Astrocyte of the cerebellum (primary cell): ENCODE measurements at regions not wholly inside any gene's neighbourhood (a gene's known extent, or its start where the extent isn't known, plus 50 kb on each side); places are given as distances from the start of the nearest gene placed in this dataset.

Experiments
- DNase-seq: peaks from one replicate; pipeline ENCODE4 v3.0.0-alpha.2; 2011; ENCODE audit warnings: low read depth
- H3K4me3 ChIP-seq: 2 replicates; pipeline ENCODE4 v1.5.1; 2011; ENCODE audit warnings: mild to moderate bottlenecking, low read depth, low read length, moderate library complexity
- in situ Hi-C: cut with HindIII; loops from 2 replicates; pipeline ENCODE4 v1.10.0; 2017; ENCODE audit warnings: low sequenced_read_pairs
- TF ChIP-seq, protein P1 (sequence below): IDR thresholded peaks from 2 replicates; pipeline ENCODE4 v1.5.1; 2012; ENCODE audit warnings: low read length, low read depth, moderate library complexity, mild to moderate bottlenecking; ENCODE audit errors: missing control alignments

DNA sequence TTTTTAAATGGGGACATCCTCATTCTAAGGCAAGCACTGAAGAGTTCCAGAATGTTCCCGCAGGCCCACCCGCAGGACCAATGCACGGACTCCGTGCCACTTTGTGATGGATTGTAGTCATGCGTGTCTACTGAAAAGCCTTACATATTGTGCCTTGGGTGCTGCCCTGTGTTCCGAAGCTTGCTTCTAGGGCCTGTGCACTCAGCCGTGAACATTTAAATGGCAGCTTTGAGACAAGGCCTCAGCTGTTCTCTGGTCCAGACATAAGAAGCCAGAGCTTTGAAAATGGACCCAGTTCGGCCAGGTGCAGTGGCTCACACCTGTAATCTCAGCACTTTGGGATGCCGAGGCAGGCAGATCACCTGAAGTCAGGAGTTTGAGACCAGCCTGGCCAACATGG, 75.3 kb upstream of the CACNA1A start:
- in situ Hi-C loops: no loop called here
- DNase-seq: no peak
- TF ChIP-seq, protein P1, sequence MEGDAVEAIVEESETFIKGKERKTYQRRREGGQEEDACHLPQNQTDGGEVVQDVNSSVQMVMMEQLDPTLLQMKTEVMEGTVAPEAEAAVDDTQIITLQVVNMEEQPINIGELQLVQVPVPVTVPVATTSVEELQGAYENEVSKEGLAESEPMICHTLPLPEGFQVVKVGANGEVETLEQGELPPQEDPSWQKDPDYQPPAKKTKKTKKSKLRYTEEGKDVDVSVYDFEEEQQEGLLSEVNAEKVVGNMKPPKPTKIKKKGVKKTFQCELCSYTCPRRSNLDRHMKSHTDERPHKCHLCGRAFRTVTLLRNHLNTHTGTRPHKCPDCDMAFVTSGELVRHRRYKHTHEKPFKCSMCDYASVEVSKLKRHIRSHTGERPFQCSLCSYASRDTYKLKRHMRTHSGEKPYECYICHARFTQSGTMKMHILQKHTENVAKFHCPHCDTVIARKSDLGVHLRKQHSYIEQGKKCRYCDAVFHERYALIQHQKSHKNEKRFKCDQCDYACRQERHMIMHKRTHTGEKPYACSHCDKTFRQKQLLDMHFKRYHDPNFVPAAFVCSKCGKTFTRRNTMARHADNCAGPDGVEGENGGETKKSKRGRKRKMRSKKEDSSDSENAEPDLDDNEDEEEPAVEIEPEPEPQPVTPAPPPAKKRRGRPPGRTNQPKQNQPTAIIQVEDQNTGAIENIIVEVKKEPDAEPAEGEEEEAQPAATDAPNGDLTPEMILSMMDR: no peak
- no peak overlapping the region for H3K4me3 ChIP-seq

DNA sequence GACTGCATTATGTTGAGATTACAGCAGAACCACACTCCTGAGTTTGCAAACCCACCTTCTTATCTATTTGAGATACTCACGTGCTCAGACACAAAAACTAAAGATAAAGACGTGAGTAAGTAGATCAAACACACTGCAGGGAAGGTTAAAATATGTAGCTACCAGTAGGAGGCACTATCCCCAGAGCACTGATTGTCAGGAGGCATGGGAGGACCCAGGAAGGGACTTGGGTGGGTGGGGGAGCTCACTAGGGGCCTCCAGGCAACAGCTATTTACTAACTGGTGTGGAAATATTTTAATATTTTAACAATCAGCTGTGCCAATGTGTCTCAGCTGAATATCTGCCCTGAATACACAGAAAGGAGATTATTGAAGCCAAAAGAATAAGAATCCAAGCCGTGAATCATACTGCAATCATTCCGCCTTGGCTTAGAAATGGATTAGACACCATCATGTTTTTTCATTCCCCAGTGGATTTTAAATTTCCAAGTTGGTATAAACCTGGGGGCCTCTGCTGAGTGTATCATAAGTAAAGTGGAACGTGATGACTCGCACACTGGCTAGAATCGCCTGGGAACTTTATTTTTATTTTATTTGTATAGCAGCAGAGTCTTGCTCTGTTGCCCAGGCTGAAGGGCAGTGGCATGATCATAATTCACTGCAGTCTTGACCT, 73.2 kb upstream of the CACNA1A start:
- H3K4me3 ChIP-seq: no peak overlapping the region
- DNase-seq: peak; percentile 23
- TF ChIP-seq, protein P1: no peak
- in situ Hi-C loops: no loop called here

DNA sequence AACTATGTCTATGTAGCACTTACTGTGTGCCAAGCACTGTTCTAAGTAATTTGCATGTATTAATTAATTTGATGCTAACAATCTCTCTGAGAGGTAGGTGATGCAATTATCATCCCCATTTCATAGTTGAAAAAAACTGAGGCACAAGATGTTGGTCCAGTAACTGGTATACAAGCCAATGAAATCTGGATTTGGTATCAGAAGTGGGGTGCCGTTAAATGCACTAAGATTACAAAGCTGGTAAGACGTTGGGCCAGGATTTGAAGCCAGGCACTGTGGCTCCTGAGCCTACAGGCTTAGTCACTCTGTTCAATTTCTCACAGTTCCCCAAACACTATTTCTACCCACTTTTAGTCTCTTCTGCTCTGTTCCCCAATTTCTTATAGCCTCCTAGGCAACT, 70.4 kb upstream of the CACNA1A start:
- in situ Hi-C loops: no loop called here
- DNase-seq: no peak
- TF ChIP-seq, protein P1: no peak
- no peak overlapping the region for H3K4me3 ChIP-seq

DNA sequence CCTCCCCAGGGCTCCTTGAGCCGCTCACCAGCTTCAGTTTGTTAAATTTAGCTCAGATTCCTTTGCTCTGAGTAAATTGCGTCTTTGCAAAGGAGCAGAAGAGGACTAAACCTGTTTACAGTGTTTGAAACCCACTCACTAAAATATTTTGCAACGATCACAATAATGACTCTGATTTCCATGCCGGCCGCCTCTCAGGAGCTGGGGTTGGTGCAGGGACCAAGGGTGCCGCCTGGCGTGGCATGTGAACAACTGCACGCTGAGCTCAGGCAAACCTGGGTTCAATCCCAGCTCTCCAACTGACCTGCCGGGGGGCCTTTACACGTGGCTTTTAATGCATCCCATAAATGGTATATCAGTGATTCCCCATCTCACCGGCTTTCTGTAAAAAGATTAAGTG, 68.7 kb upstream of the CACNA1A start:
- TF ChIP-seq, protein P1: no peak
- in situ Hi-C loops: no loop called here
- DNase-seq: no peak
- H3K4me3 ChIP-seq: no peak overlapping the region

DNA sequence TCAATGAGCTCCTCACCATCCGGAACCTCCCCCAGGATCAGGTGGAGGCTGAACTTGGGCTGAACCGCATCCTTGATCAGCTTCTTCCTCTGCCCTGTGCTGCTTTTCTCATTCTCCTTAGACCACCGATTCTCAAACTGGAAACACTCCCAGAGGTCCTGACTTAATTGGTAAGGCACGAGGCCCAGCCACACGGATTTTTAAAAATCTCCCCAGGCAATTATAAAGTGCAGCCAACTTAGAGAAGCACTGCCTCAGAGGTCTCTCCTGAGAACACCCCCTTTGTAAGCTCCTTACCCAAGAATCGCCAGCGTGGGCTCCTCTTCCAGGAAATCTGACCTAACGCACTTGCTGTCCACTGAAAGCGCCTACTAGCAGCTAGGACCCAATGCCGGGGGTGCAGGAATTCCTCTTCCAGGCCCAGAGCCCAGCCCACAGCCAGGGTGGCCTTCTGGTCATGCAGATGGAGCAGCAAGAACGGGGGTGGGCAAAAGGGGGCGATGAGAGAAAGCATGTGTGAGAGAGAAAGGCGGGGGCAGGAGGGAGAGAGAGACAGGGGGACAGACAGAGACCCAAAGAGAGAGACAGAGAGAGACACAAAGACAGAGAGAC, 66.9 kb upstream of the CACNA1A start:
- no peak overlapping the region for H3K4me3 ChIP-seq
- TF ChIP-seq, protein P1: no peak
- no peak for DNase-seq
- in situ Hi-C loops: no loop called here

DNA sequence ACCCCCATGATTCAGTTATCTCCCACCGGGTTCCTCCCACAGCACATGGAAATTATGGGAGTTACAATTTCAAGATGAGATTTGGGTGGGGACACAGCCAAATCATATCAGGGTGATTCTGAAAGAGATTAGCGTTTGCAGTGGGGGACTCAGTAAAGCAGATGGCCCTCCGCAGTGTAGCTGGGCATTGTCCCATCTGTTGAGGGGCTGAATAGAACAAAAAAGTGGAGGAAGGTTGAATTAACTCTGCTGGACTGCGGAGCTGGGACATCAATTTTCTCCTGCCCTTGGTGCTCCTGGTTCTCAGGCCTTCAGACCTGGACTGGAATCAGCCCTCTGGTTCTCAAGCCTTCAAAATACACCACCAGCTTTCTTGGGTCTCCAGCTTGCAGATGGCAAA, 55.2 kb upstream of the CACNA1A start:
- TF ChIP-seq, protein P1: no peak
- H3K4me3 ChIP-seq: no peak overlapping the region
- in situ Hi-C loops: no loop called here
- DNase-seq: no peak
